KMS-11 (cell line): ENCODE measurements at regions not wholly inside any gene's neighbourhood (a gene's known extent, or its start where the extent isn't known, plus 50 kb on each side); places are given as distances from the start of the nearest gene placed in this dataset.

Experiments
- H2AFZ ChIP-seq: fragments of 200-600 bp; sonication (generic); 2 replicates; pipeline ENCODE4 v1.6.1; 2016; ENCODE audit warnings: antibody characterized with exemption, mixed run types, low read depth
- H3K27ac ChIP-seq: fragments of 200-600 bp; sonication (generic); 2 replicates; pipeline ENCODE4 v1.6.1; 2016; ENCODE audit warnings: mild to moderate bottlenecking, mixed run types
- H3K27me3 ChIP-seq: fragments of 200-600 bp; sonication (generic); 2 replicates; pipeline ENCODE4 v1.6.1; 2017; ENCODE audit warnings: mild to moderate bottlenecking, low read depth, mixed run types, moderate library complexity; ENCODE audit not compliant: insufficient read depth
- H3K36me3 ChIP-seq: fragments of 200-600 bp; sonication (generic); 2 replicates; pipeline ENCODE4 v1.6.1; 2017; ENCODE audit warnings: mild to moderate bottlenecking, mixed run types; ENCODE audit not compliant: insufficient read depth
- H3K4me1 ChIP-seq: fragments of 200-600 bp; sonication (generic); 2 replicates; pipeline ENCODE4 v1.6.1; 2016; ENCODE audit warnings: mild to moderate bottlenecking, low read depth, mixed run types; ENCODE audit not compliant: poor library complexity, severe bottlenecking
- H3K4me2 ChIP-seq: fragments of 200-600 bp; sonication (generic); 2 replicates; pipeline ENCODE4 v1.7.0; 2016; ENCODE audit warnings: mild to moderate bottlenecking, mixed run types
- H3K4me3 ChIP-seq: fragments of 200-600 bp; sonication (generic); IDR thresholded peaks from 2 replicates; pipeline ENCODE4 v1.6.1; 2017; ENCODE audit warnings: low read depth, low read length, mixed read lengths; ENCODE audit not compliant: insufficient read depth
- H3K79me2 ChIP-seq: fragments of 200-600 bp; sonication (generic); 2 replicates; pipeline ENCODE4 v1.6.1; 2016; ENCODE audit warnings: low read depth, mixed run types; ENCODE audit not compliant: insufficient read depth
- H3K9ac ChIP-seq: fragments of 200-600 bp; sonication (generic); 2 replicates; pipeline ENCODE4 v1.6.1; 2016; ENCODE audit warnings: mild to moderate bottlenecking, mixed run types
- H4K20me1 ChIP-seq: fragments of 200-600 bp; sonication (generic); 2 replicates; pipeline ENCODE4 v1.6.1; 2016; ENCODE audit warnings: mild to moderate bottlenecking, mixed run types; ENCODE audit not compliant: insufficient read depth
- CTCF ChIP-seq: fragments of 200-600 bp; sonication (generic); conservative IDR thresholded peaks from 2 replicates; pipeline ENCODE4 v1.6.1; 2017; ENCODE audit warnings: low read depth, mild to moderate bottlenecking, antibody characterized with exemption, low read length, moderate library complexity, mixed read lengths

- H3K4me1 ChIP-seq, result no peaks in the 10 kb centered on the region
- H3K79me2 ChIP-seq, result no peaks in the 10 kb centered on the region
- TF ChIP-seq CTCF, result no peak
- no peak overlapping the region for H2AFZ ChIP-seq
- peaks cover 9% of the 10 kb centered on the region for H3K27me3 ChIP-seq
- no peak overlapping the region for H3K4me3 ChIP-seq
- H3K4me2 ChIP-seq, result no peak overlapping the region
- no peak overlapping the region for H3K27ac ChIP-seq
- H4K20me1 ChIP-seq, result no peaks in the 10 kb centered on the region
- H3K36me3 ChIP-seq, result no peaks in the 10 kb centered on the region
- no peak overlapping the region for H3K9ac ChIP-seq
These were observed 206.1 kb upstream of the HDAC4 start for GRCh38 chr2:239606741-239607516.

- no peak overlapping the region for H3K9ac ChIP-seq
- no peak overlapping the region for H2AFZ ChIP-seq
- TF ChIP-seq CTCF, result no peak
- H3K4me3 ChIP-seq, result no peak overlapping the region
- peaks cover 6% of the 10 kb centered on the region; the same call in 1 of the 2 replicates for H3K27me3 ChIP-seq
- H3K79me2 ChIP-seq, result no peaks in the 10 kb centered on the region
- H3K4me1 ChIP-seq, result no peaks in the 10 kb centered on the region
- H3K4me2 ChIP-seq, result no peak overlapping the region
- H3K27ac ChIP-seq, result no peak overlapping the region
- H4K20me1 ChIP-seq, result no peaks in the 10 kb centered on the region
- H3K36me3 ChIP-seq, result no peaks in the 10 kb centered on the region
These were observed 205.2 kb upstream of the HDAC4 start for GRCh38 chr2:239605976-239606375.

- Histone ChIP-seq H3K27me3 (peaks cover 2% of the 10 kb centered on the region; the same call in 1 of the 2 replicates), H3K9ac (no peak overlapping the region), H4K20me1 (no peaks in the 10 kb centered on the region), H3K36me3 (no peaks in the 10 kb centered on the region), H3K79me2 (no peaks in the 10 kb centered on the region), H3K4me2 (no peak overlapping the region), H3K27ac (no peak overlapping the region), H3K4me1 (no peaks in the 10 kb centered on the region), H3K4me3 (no peak overlapping the region), H2AFZ (no peak overlapping the region)
- no peak for TF ChIP-seq CTCF
These were observed 204.6 kb upstream of the HDAC4 start for GRCh38 chr2:239605409-239605808.

GRCh38 chr2:239604861-239605260, 204.0 kb upstream of the HDAC4 start:
- peaks cover 5% of the 10 kb centered on the region; the same call in 1 of the 2 replicates for H3K27me3 ChIP-seq
- H2AFZ ChIP-seq, result no peak overlapping the region
- no peak overlapping the region for H3K27ac ChIP-seq
- no peak for TF ChIP-seq CTCF
- no peaks in the 10 kb centered on the region for H3K79me2 ChIP-seq
- no peaks in the 10 kb centered on the region for H3K36me3 ChIP-seq
- no peak overlapping the region for H3K4me3 ChIP-seq
- no peak overlapping the region for H3K4me2 ChIP-seq
- no peaks in the 10 kb centered on the region for H4K20me1 ChIP-seq
- H3K4me1 ChIP-seq, result no peaks in the 10 kb centered on the region
- H3K9ac ChIP-seq, result no peak overlapping the region
